ENCODE measurements at regions not wholly inside any gene's neighbourhood (a gene's known extent, or its start where the extent isn't known, plus 50 kb on each side); places are given as distances from the start of the nearest gene placed in this dataset.

GRCh38 chr4:14184265-14184664, 556.7 kb upstream of the BOD1L1 start:
- DNase-seq: no peak

GRCh38 chr4:14184767-14185166, 557.2 kb upstream of the BOD1L1 start:
- DNase-seq: no peak

GRCh38 chr4:14188214-14188613, 560.7 kb upstream of the BOD1L1 start:
- no peak for DNase-seq

GRCh38 chr4:14193601-14194000, 566.1 kb upstream of the BOD1L1 start:
- DNase-seq: no peak

GRCh38 chr4:14196131-14196530, 568.6 kb upstream of the BOD1L1 start:
- no peak for DNase-seq

GRCh38 chr4:14215116-14215770, 587.7 kb upstream of the BOD1L1 start:
- no peak for DNase-seq

- no peak for DNase-seq
Observed at GRCh38 chr4:14217401-14217800, 589.9 kb upstream of the BOD1L1 start.

GRCh38 chr4:14218641-14219040, 591.1 kb upstream of the BOD1L1 start:
- DNase-seq: peak; percentile 73 to 92

- DNase-seq: no peak
Observed at GRCh38 chr4:14221176-14221575, 593.7 kb upstream of the BOD1L1 start.

- no peak for DNase-seq
Observed at GRCh38 chr4:14222377-14223029, 595.0 kb upstream of the BOD1L1 start.

GRCh38 chr4:14223461-14223860, 595.9 kb upstream of the BOD1L1 start:
- DNase-seq: no peak

GRCh38 chr4:14225688-14226207, 598.2 kb upstream of the BOD1L1 start:
- peak; percentile 78 to 97 for DNase-seq

- DNase-seq: no peak
Observed at GRCh38 chr4:14233126-14233525, 605.6 kb upstream of the BOD1L1 start.

GRCh38 chr4:14234307-14234706, 606.8 kb upstream of the BOD1L1 start:
- DNase-seq: no peak

GRCh38 chr4:14236359-14236758, 608.8 kb upstream of the BOD1L1 start:
- no peak for DNase-seq

- no peak for DNase-seq
Observed at GRCh38 chr4:14237911-14238310, 610.4 kb upstream of the BOD1L1 start.

- no peak for DNase-seq
Observed at GRCh38 chr4:14241574-14241973, 614.0 kb upstream of the BOD1L1 start.

- no peak for DNase-seq
Observed at GRCh38 chr4:14247767-14248166, 620.2 kb upstream of the BOD1L1 start.

GRCh38 chr4:14249226-14249625, 621.7 kb upstream of the BOD1L1 start:
- no peak for DNase-seq

- DNase-seq: peak; percentile 22
Observed at GRCh38 chr4:14254252-14254651, 626.7 kb upstream of the BOD1L1 start.

GRCh38 chr4:14254926-14255325, 627.4 kb upstream of the BOD1L1 start:
- DNase-seq: no peak

GRCh38 chr4:14257903-14258302, 630.4 kb upstream of the BOD1L1 start:
- DNase-seq: no peak

GRCh38 chr4:14259936-14260335, 632.4 kb upstream of the BOD1L1 start:
- no peak for DNase-seq

- DNase-seq: no peak
Observed at GRCh38 chr4:14260591-14260990, 633.1 kb upstream of the BOD1L1 start.

- DNase-seq: no peak
Observed at GRCh38 chr4:14262221-14262620, 634.7 kb upstream of the BOD1L1 start.

Data from NCI-H2081 (cell line).